Parathyroid adenoma (tissue), 2 donors: ENCODE measurements at regions not wholly inside any gene's neighbourhood (a gene's known extent, or its start where the extent isn't known, plus 50 kb on each side); places are given as distances from the start of the nearest gene placed in this dataset.

ENCODE experiments used
- H2AFZ ChIP-seq: fragments of 300-600 bp; sonication (generic); one replicate; pipeline ENCODE4 v1.7.0; 2017; ENCODE audit warnings: antibody characterized with exemption, mild to moderate bottlenecking
- H3K27ac ChIP-seq: fragments of 300-600 bp; sonication (generic); one replicate; pipeline ENCODE4 v1.7.0; 2017
- H3K27me3 ChIP-seq: fragments of 300-600 bp; sonication (generic); one replicate; pipeline ENCODE4 v1.7.0; 2017; ENCODE audit warnings: low read length; ENCODE audit not compliant: control insufficient read depth, insufficient read depth
- H3K36me3 ChIP-seq: fragments of 300-600 bp; sonication (generic); one replicate; pipeline ENCODE4 v1.7.0; 2017; ENCODE audit warnings: low read length; ENCODE audit not compliant: control insufficient read depth, insufficient read depth
- H3K4me1 ChIP-seq: fragments of 300-600 bp; sonication (generic); one replicate; pipeline ENCODE4 v1.7.0; 2017; ENCODE audit warnings: control low read depth
- H3K4me2 ChIP-seq: fragments of 300-600 bp; sonication (generic); one replicate; pipeline ENCODE4 v1.7.0; 2017; ENCODE audit warnings: low read length
- H3K4me3 ChIP-seq: fragments of 300-600 bp; sonication (generic); one replicate; pipeline ENCODE4 v1.7.0; 2017; ENCODE audit warnings: low read depth, low read length
- H3K79me2 ChIP-seq: fragments of 300-600 bp; sonication (generic); one replicate; pipeline ENCODE4 v1.7.0; 2017; ENCODE audit warnings: control low read depth
- H3K9ac ChIP-seq: fragments of 300-600 bp; sonication (generic); one replicate; pipeline ENCODE4 v1.7.0; 2017; ENCODE audit warnings: mild to moderate bottlenecking
- H3K9me3 ChIP-seq: fragments of 300-600 bp; sonication (generic); one replicate; pipeline ENCODE4 v1.7.0; 2017; ENCODE audit warnings: low read length; ENCODE audit not compliant: control insufficient read depth
- TF ChIP-seq, protein P1 (sequence below): fragments of 300-600 bp; sonication (generic); IDR thresholded peaks from one replicate; pipeline ENCODE4 v1.7.0; 2017; ENCODE audit warnings: antibody characterized with exemption, mild to moderate bottlenecking
- donor health status: primary hyperparathyroidism.

DNA sequence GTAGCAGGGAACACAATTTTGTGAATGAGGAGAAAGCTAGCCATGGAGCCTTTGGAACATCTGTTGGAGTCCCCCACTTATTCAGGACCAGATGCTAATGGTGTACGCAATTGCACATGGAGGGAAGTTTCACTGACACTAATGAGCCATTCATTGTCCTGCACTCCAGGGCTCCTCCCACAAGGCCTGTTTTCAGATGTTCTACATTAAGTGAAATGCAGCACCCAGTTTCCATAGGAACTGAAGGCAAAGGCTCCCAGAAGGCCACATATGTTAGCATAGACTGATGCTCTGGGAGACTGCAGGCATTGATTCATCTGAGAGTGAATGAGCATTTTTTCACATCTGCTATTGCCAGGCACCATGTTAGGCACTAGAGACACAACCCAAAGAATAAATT, 399.5 kb downstream of the ETS1 start:
- Histone ChIP-seq H3K9me3 (no peaks in the 10 kb centered on the region), H2AFZ (no peak overlapping the region), H3K9ac (no peak overlapping the region), H3K27ac (no peak overlapping the region), H3K4me1 (no peaks in the 10 kb centered on the region), H3K4me2 (no peak overlapping the region), H3K79me2 (no peaks in the 10 kb centered on the region), H3K36me3 (no peaks in the 10 kb centered on the region), H3K27me3 (no peaks in the 10 kb centered on the region), H3K4me3 (no peak overlapping the region)
- TF ChIP-seq, protein P1, sequence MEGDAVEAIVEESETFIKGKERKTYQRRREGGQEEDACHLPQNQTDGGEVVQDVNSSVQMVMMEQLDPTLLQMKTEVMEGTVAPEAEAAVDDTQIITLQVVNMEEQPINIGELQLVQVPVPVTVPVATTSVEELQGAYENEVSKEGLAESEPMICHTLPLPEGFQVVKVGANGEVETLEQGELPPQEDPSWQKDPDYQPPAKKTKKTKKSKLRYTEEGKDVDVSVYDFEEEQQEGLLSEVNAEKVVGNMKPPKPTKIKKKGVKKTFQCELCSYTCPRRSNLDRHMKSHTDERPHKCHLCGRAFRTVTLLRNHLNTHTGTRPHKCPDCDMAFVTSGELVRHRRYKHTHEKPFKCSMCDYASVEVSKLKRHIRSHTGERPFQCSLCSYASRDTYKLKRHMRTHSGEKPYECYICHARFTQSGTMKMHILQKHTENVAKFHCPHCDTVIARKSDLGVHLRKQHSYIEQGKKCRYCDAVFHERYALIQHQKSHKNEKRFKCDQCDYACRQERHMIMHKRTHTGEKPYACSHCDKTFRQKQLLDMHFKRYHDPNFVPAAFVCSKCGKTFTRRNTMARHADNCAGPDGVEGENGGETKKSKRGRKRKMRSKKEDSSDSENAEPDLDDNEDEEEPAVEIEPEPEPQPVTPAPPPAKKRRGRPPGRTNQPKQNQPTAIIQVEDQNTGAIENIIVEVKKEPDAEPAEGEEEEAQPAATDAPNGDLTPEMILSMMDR: no peak

- Histone ChIP-seq H3K36me3 (no peaks in the 10 kb centered on the region), H3K9me3 (no peaks in the 10 kb centered on the region), H3K4me2 (no peak overlapping the region), H3K27ac (no peak overlapping the region), H2AFZ (no peak overlapping the region), H3K79me2 (no peaks in the 10 kb centered on the region), H3K4me3 (no peak overlapping the region), H3K27me3 (no peaks in the 10 kb centered on the region), H3K4me1 (no peaks in the 10 kb centered on the region), H3K9ac (no peak overlapping the region)
- TF ChIP-seq, protein P1: no peak
Observed at GRCh38 chr11:128187377-128187776, 400.0 kb downstream of the ETS1 start.

DNA sequence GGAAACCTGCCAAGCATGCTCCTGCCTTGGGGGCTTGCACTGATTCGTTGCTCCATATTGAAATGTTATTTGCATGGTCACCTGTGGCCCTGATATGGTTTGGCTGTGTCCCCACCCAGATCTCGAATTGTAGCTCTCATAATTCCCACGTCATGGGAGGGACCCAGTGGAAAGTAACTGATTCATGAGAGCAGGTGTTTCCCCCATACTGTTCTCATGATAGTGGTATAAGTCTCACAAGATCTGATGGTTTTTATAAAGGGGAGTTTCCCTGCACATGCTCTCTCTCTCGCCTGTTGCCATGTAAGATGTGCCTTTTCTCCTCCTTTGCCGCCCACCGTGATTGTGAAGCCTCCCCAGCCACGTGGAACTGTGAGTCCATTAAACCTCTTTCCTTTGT, 402.4 kb downstream of the ETS1 start:
- H3K4me3 ChIP-seq: no peak overlapping the region
- TF ChIP-seq, protein P1: no peak
- H2AFZ ChIP-seq: no peak overlapping the region
- no peak overlapping the region for H3K4me2 ChIP-seq
- H3K27ac ChIP-seq: no peak overlapping the region
- H3K9me3 ChIP-seq: no peaks in the 10 kb centered on the region
- no peaks in the 10 kb centered on the region for H3K27me3 ChIP-seq
- H3K36me3 ChIP-seq: no peaks in the 10 kb centered on the region
- no peaks in the 10 kb centered on the region for H3K79me2 ChIP-seq
- H3K4me1 ChIP-seq: peaks cover 3% of the 10 kb centered on the region
- no peak overlapping the region for H3K9ac ChIP-seq

GRCh38 chr11:128182844-128183243, 404.5 kb downstream of the ETS1 start:
- H3K4me2 ChIP-seq: no peak overlapping the region
- no peaks in the 10 kb centered on the region for H3K79me2 ChIP-seq
- TF ChIP-seq, protein P1: no peak
- no peak overlapping the region for H3K9ac ChIP-seq
- H3K9me3 ChIP-seq: no peaks in the 10 kb centered on the region
- peaks cover 3% of the 10 kb centered on the region for H3K4me1 ChIP-seq
- no peak overlapping the region for H2AFZ ChIP-seq
- H3K27me3 ChIP-seq: no peaks in the 10 kb centered on the region
- H3K27ac ChIP-seq: no peak overlapping the region
- no peak overlapping the region for H3K4me3 ChIP-seq
- no peaks in the 10 kb centered on the region for H3K36me3 ChIP-seq

DNA sequence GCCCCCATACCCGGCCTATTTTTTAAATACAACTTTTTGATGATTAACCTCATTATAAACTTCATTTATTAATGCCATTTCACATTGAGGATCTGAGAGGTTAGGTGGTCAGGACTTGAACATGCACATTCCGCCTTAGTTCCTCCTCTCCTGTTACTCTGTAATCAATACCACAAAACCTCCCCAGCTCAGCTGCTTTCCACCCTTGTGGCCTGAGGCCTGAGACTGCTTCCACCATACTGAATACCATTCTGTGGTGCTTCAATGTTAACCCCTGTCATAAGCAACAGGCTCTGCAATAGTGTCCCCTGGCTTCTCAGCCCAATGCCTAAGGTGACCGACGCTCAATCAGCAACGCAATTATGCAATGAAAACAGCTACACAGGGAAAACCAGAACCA, 405.4 kb downstream of the ETS1 start:
- Histone ChIP-seq H3K79me2 (no peaks in the 10 kb centered on the region), H3K27ac (no peak overlapping the region), H3K9ac (no peak overlapping the region), H3K4me2 (no peak overlapping the region), H3K9me3 (no peaks in the 10 kb centered on the region), H3K36me3 (no peaks in the 10 kb centered on the region), H3K27me3 (no peaks in the 10 kb centered on the region), H2AFZ (no peak overlapping the region), H3K4me1 (peaks cover 3% of the 10 kb centered on the region), H3K4me3 (no peak overlapping the region)
- TF ChIP-seq, protein P1: no peak
